ENCODE measurements at regions not wholly inside any gene's neighbourhood (a gene's known extent, or its start where the extent isn't known, plus 50 kb on each side); places are given as distances from the start of the nearest gene placed in this dataset.

GRCh38 chr6:11328613-11329247 is 96.3 kb upstream of the NEDD9 start:
- Histone ChIP-seq H3K9me3 (ENCODE audit: low read length) (no peaks in the 10 kb centered on the region), H3K9ac (ENCODE audit: insufficient read depth, low read depth, low read length) (no peak overlapping the region), H3K4me2 (ENCODE audit: low read depth, low read length) (no peak overlapping the region), H3K36me3 (replicated peaks in 1 of 2; ENCODE audit: control insufficient read depth in 1 of 2, insufficient read depth in 2 of 2, low read length in 2 of 2) (no peaks in the 10 kb centered on the region), H3K4me3 (replicated peaks in 1 of 3; ENCODE audit: insufficient read depth in 1 of 3, low read depth in 2 of 3, low read length in 3 of 3) (no peak overlapping the region), H3K27me3 (ENCODE audit: control insufficient read depth in 1 of 2, insufficient read depth in 2 of 2, low read length in 2 of 2) (no peaks in the 10 kb centered on the region), H4K20me1 (ENCODE audit: insufficient read depth, low read length) (no peaks in the 10 kb centered on the region), H2AFZ (ENCODE audit: low read length) (no peak overlapping the region), H3K79me2 (ENCODE audit: insufficient read depth, low read length) (no peaks in the 10 kb centered on the region), H3K4me1 (ENCODE audit: insufficient read depth, low read length) (peaks cover 66% of the 10 kb centered on the region), H3K27ac (ENCODE audit: extremely low read length, insufficient read depth, low read length) (no peak overlapping the region)
- TF ChIP-seq HOMEZ (CRISPR knock-in tag; IDR thresholded peaks at IDR 0.05; ENCODE audit: low read depth) (peak; percentile 31; the same call in 1 of the 2 replicates), ZMYM2 (CRISPR knock-in tag; IDR thresholded peaks at IDR 0.05) (0 out of 2 replicates have a peak, but pooled peaks have one; percentile 32), ZNF468 (CRISPR knock-in tag; IDR thresholded peaks at IDR 0.05) (no peak)
- BruUV-seq (replicated peaks), result no TSS peak
- in situ Hi-C loops (cut with HindIII; ENCODE audit: extremely low pct_ligation_motif_present, low pct_unique_long_range_greater_than_20kb), result no loop called here
- no peak for DNase-seq (ENCODE audit: low spot score)
- ChIA-PET CTCF (ENCODE audit: low intra/inter-chr PET ratio, low total read pairs) (no interaction called here), POLR2A (interaction anchor here (0.9 kb wide), 1 partner anchor 39 kb away, joined by 3 read pairs; no protein-coding TSS in a partner anchor)
- intact Hi-C loops (cut with micrococcal nuclease; ENCODE audit: unreplicated experiment), result no loop called here
- ATAC-seq, result no peak
- 97% methylated on average over 7 of the region's 7 CpGs for WGBS (ENCODE audit: low lambda C conversion rate)
- FAIRE-seq, result no peak

GRCh38 chr6:11327961-11328360 is 95.5 kb upstream of the NEDD9 start:
- ChIA-PET CTCF (ENCODE audit: low intra/inter-chr PET ratio, low total read pairs) (no interaction called here), POLR2A (interaction anchor here (0.8 kb wide), 1 partner anchor 109 kb away, joined by 3 read pairs; no protein-coding TSS in a partner anchor)
- H4K20me1 ChIP-seq (ENCODE audit: insufficient read depth, low read length), result no peaks in the 10 kb centered on the region
- in situ Hi-C loops (cut with HindIII; ENCODE audit: extremely low pct_ligation_motif_present, low pct_unique_long_range_greater_than_20kb) (no loop called here), intact Hi-C loops (cut with micrococcal nuclease; ENCODE audit: unreplicated experiment) (no loop called here)
- H3K4me2 ChIP-seq (ENCODE audit: low read depth, low read length), result no peak overlapping the region
- ATAC-seq (no peak), FAIRE-seq (no peak), DNase-seq (ENCODE audit: low spot score) (no peak)
- no peaks in the 10 kb centered on the region for H3K36me3 ChIP-seq (replicated peaks in 1 of 2; ENCODE audit: control insufficient read depth in 1 of 2, insufficient read depth in 2 of 2, low read length in 2 of 2)
- H3K4me1 ChIP-seq (ENCODE audit: insufficient read depth, low read length), result peaks cover 67% of the 10 kb centered on the region
- BruUV-seq (replicated peaks), result no TSS peak
- 98% methylated on average over 3 of the region's 3 CpGs for WGBS (ENCODE audit: low lambda C conversion rate)
- no peak overlapping the region for H3K27ac ChIP-seq (ENCODE audit: extremely low read length, insufficient read depth, low read length)
- H2AFZ ChIP-seq (ENCODE audit: low read length), result no peak overlapping the region
- H3K9ac ChIP-seq (ENCODE audit: insufficient read depth, low read depth, low read length), result no peak overlapping the region
- no peak overlapping the region for H3K4me3 ChIP-seq (replicated peaks in 1 of 3; ENCODE audit: insufficient read depth in 1 of 3, low read depth in 2 of 3, low read length in 3 of 3)
- H3K27me3 ChIP-seq (ENCODE audit: control insufficient read depth in 1 of 2, insufficient read depth in 2 of 2, low read length in 2 of 2), result no peaks in the 10 kb centered on the region
- H3K79me2 ChIP-seq (ENCODE audit: insufficient read depth, low read length), result no peaks in the 10 kb centered on the region
- H3K9me3 ChIP-seq (ENCODE audit: low read length), result no peaks in the 10 kb centered on the region
- TF ChIP-seq KAT7 (CRISPR knock-in tag; IDR thresholded peaks at IDR 0.05; ENCODE audit: borderline replicate concordance) (no peak), SKI (IDR thresholded peaks at IDR 0.05; ENCODE audit: partially characterized antibody) (no peak), RAD51 (IDR thresholded peaks at IDR 0.05; ENCODE audit: borderline replicate concordance) (no peak), BRD4 (CRISPR knock-in tag; IDR thresholded peaks at IDR 0.05) (no peak), GABPA (IDR thresholded peaks at IDR 0.05; ENCODE audit: low read depth, low read length) (no peak), GABPA (CRISPR knock-in tag; IDR thresholded peaks at IDR 0.05; ENCODE audit: low read depth) (no peak)

Measured in HepG2 (cell line).